Stimulated activated memory B cell treated with anti-CD40 and anti-IgM and Interleukin-4, amounts not matched to agents 10 μg/mL and 1 μg/mL and 100 μg/mL, for 72 hours (primary cell): ENCODE measurements at regions not wholly inside any gene's neighbourhood (a gene's known extent, or its start where the extent isn't known, plus 50 kb on each side); places are given as distances from the start of the nearest gene placed in this dataset.

ENCODE experiments used
- ATAC-seq: fragments of 150-1000 bp; cut with Tn5 transposase; 2 replicates; pipeline ENCODE4 v1.10.0; 2021
- H3K27ac Mint-ChIP-seq: one replicate; pipeline ENCODE4 v1.8.0; 2022; ENCODE audit warnings: mild to moderate bottlenecking, mixed read lengths
- H3K27me3 Mint-ChIP-seq: one replicate; pipeline ENCODE4 v1.8.0; 2022; ENCODE audit warnings: mixed read lengths
- H3K36me3 Mint-ChIP-seq: one replicate; pipeline ENCODE4 v1.8.0; 2022; ENCODE audit warnings: mixed read lengths
- H3K4me1 Mint-ChIP-seq: one replicate; pipeline ENCODE4 v1.8.0; 2022; ENCODE audit warnings: mixed read lengths
- H3K4me3 Mint-ChIP-seq: one replicate; pipeline ENCODE4 v1.8.0; 2022; ENCODE audit warnings: mild to moderate bottlenecking, moderate library complexity, mixed read lengths
- H3K9me3 Mint-ChIP-seq: one replicate; pipeline ENCODE4 v1.8.0; 2022; ENCODE audit warnings: mixed read lengths

GRCh38 chr4:111666826-111667360 is 478.4 kb upstream of the FAM241A start:
- no peak overlapping the region for H3K4me3 Mint-ChIP-seq
- peaks cover 3% of the 10 kb centered on the region for H3K9me3 Mint-ChIP-seq
- peaks cover 7% of the 10 kb centered on the region for H3K27me3 Mint-ChIP-seq
- no peak for ATAC-seq
- no peak overlapping the region for H3K27ac Mint-ChIP-seq
- no peaks in the 10 kb centered on the region for H3K36me3 Mint-ChIP-seq
- H3K4me1 Mint-ChIP-seq: no peaks in the 10 kb centered on the region

DNA sequence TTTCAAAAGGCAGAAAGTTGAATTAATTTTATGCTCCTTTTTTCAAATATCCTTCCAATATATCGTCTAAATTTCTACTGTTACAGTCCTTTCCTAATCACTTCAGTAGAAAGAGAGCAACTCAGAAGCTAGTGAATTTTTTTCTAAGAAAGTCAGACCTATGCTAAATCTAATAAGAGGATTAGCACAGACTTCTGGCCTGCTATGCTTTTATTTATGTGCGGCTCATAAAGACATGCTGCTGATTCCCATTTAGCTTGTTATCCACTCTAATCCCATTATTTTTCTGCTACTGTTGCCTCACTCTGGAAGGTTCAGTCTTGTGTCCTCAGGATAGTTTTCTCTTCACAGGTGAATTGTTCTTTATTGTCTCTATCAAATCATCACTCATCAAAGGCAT is 473.5 kb upstream of the FAM241A start:
- no peak for ATAC-seq
- Mint-ChIP-seq H3K36me3 (no peaks in the 10 kb centered on the region), H3K27me3 (no peaks in the 10 kb centered on the region), H3K4me3 (no peak overlapping the region), H3K9me3 (no peaks in the 10 kb centered on the region), H3K27ac (no peak overlapping the region), H3K4me1 (no peaks in the 10 kb centered on the region)

- Mint-ChIP-seq H3K9me3 (no peaks in the 10 kb centered on the region), H3K4me1 (no peaks in the 10 kb centered on the region), H3K27me3 (no peaks in the 10 kb centered on the region), H3K4me3 (no peak overlapping the region), H3K36me3 (no peaks in the 10 kb centered on the region), H3K27ac (no peak overlapping the region)
- ATAC-seq: no peak
These were observed 469.5 kb upstream of the FAM241A start for GRCh38 chr4:111675746-111676145.

DNA sequence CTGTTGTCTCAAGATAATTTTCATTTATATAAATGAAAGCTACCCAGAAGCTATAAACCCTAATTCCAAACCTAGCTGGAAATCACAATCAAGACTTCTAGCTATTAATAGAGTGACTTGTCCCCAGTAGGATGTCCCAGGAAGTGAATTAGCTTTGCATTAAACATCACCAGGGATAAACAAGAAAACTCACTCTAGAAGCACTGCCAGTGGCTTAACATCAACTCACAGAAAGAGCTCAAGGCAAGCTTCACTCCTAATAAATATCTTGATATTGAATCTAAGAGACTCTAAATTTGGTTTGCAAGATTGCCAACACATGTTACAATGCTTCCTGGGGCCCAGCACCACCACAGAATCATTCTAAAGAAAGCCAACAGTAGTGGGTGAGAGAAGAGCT is 468.7 kb upstream of the FAM241A start:
- Mint-ChIP-seq H3K9me3 (no peaks in the 10 kb centered on the region), H3K4me3 (no peak overlapping the region), H3K27ac (no peak overlapping the region)

GRCh38 chr4:111678479-111678878 is 466.8 kb upstream of the FAM241A start:
- no peaks in the 10 kb centered on the region for H3K4me1 Mint-ChIP-seq

More for the DNA sequence above, 468.7 kb upstream of the FAM241A start:
- ATAC-seq: no peak
- H3K27me3 Mint-ChIP-seq: no peaks in the 10 kb centered on the region
- no peaks in the 10 kb centered on the region for H3K4me1 Mint-ChIP-seq
- H3K36me3 Mint-ChIP-seq: no peaks in the 10 kb centered on the region

DNA sequence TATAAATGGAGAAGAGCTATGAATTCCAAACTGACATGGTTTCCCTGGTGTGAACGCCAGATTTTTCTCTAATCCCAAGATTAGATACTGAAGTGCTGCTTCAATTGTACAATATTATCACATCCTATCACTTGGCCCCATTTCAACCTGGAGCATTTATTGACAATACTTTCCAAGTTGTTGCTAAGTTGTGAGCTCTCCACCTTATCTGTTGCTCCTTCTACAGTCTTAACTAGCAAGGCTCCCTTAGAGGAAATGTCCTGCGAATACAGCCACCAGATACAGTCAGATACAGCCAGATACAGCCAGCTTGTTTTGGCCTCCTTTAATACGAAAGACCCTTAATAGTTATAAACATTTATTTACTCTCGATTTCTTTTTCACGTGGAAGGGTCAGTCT is 466.3 kb upstream of the FAM241A start:
- H3K9me3 Mint-ChIP-seq: no peaks in the 10 kb centered on the region
- H3K4me1 Mint-ChIP-seq: no peaks in the 10 kb centered on the region
- peaks cover 4% of the 10 kb centered on the region for H3K27me3 Mint-ChIP-seq
- no peak overlapping the region for H3K4me3 Mint-ChIP-seq
- no peak for ATAC-seq
- H3K27ac Mint-ChIP-seq: no peak overlapping the region
- H3K36me3 Mint-ChIP-seq: no peaks in the 10 kb centered on the region

More at GRCh38 chr4:111678479-111678878, 466.8 kb upstream of the FAM241A start:
- Mint-ChIP-seq H3K27ac (no peak overlapping the region), H3K27me3 (no peaks in the 10 kb centered on the region), H3K9me3 (no peaks in the 10 kb centered on the region), H3K36me3 (no peaks in the 10 kb centered on the region), H3K4me3 (no peak overlapping the region)
- ATAC-seq: no peak

GRCh38 chr4:111681270-111681669 is 464.0 kb upstream of the FAM241A start:
- H3K9me3 Mint-ChIP-seq: no peaks in the 10 kb centered on the region
- no peak overlapping the region for H3K27ac Mint-ChIP-seq
- no peaks in the 10 kb centered on the region for H3K4me1 Mint-ChIP-seq
- no peak for ATAC-seq
- no peak overlapping the region for H3K4me3 Mint-ChIP-seq
- peaks cover 9% of the 10 kb centered on the region for H3K27me3 Mint-ChIP-seq
- H3K36me3 Mint-ChIP-seq: no peaks in the 10 kb centered on the region

DNA sequence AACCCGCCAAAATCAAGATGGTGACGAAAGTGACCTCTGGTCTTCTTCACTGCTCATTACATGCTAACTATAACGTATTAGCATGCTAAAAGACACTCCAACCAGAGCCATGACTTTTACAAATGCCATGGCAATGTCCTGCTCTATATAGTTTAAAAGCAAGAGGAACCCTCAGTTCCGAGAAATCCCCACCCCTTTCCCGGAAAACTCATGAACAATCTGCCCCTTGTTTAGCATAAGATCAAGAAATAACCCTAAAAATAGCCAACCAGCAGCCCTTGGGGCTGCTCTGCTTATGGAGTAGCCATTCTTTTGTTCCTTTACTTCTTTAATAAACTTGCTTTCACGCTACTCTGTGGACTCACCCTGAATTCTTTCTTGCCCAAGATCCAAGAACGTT is 463.5 kb upstream of the FAM241A start:
- H3K4me3 Mint-ChIP-seq: no peak overlapping the region
- no peaks in the 10 kb centered on the region for H3K36me3 Mint-ChIP-seq
- no peak overlapping the region for H3K27ac Mint-ChIP-seq
- ATAC-seq: no peak
- no peaks in the 10 kb centered on the region for H3K9me3 Mint-ChIP-seq
- peaks cover 9% of the 10 kb centered on the region for H3K27me3 Mint-ChIP-seq
- H3K4me1 Mint-ChIP-seq: no peaks in the 10 kb centered on the region

GRCh38 chr4:111685205-111685604 is 460.0 kb upstream of the FAM241A start:
- Mint-ChIP-seq H3K4me3 (no peak overlapping the region), H3K36me3 (no peaks in the 10 kb centered on the region), H3K27ac (no peak overlapping the region), H3K9me3 (no peaks in the 10 kb centered on the region), H3K27me3 (peaks cover 9% of the 10 kb centered on the region), H3K4me1 (no peaks in the 10 kb centered on the region)
- ATAC-seq: no peak

GRCh38 chr4:111689214-111689613 is 456.0 kb upstream of the FAM241A start:
- no peaks in the 10 kb centered on the region for H3K36me3 Mint-ChIP-seq
- no peak overlapping the region for H3K27ac Mint-ChIP-seq
- no peaks in the 10 kb centered on the region for H3K4me1 Mint-ChIP-seq
- peaks cover 3% of the 10 kb centered on the region for H3K27me3 Mint-ChIP-seq
- peaks cover 3% of the 10 kb centered on the region for H3K9me3 Mint-ChIP-seq
- ATAC-seq: no peak
- no peak overlapping the region for H3K4me3 Mint-ChIP-seq

- Mint-ChIP-seq H3K9me3 (peaks cover 3% of the 10 kb centered on the region), H3K4me1 (no peaks in the 10 kb centered on the region), H3K27ac (no peak overlapping the region), H3K27me3 (no peaks in the 10 kb centered on the region), H3K36me3 (no peaks in the 10 kb centered on the region), H3K4me3 (no peak overlapping the region)
- ATAC-seq: no peak
These were observed 455.5 kb upstream of the FAM241A start for GRCh38 chr4:111689731-111690130.

DNA sequence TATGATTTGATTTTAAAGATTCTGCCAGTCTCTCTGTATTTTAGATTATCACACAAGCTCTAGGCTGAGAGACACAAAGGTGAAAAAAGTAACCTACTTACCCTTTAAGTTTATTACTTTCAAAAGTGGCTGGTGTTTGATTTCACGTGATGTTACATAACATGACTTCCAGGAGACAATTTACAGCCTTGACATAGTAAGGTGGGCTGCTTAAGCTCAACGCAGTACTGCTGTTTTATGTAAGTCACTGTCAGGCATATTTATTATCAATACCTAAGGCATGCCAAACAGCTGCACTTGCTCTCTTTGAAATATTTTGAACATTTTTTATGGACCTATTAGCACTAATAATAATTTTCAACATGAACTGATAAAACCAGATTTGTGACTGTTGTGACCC is 451.5 kb upstream of the FAM241A start:
- ATAC-seq: no peak
- Mint-ChIP-seq H3K9me3 (peaks cover 3% of the 10 kb centered on the region), H3K27me3 (no peaks in the 10 kb centered on the region), H3K27ac (no peak overlapping the region), H3K36me3 (no peaks in the 10 kb centered on the region), H3K4me3 (no peak overlapping the region), H3K4me1 (no peaks in the 10 kb centered on the region)

- Mint-ChIP-seq H3K27ac (no peak overlapping the region), H3K27me3 (no peaks in the 10 kb centered on the region), H3K4me1 (no peaks in the 10 kb centered on the region), H3K36me3 (no peaks in the 10 kb centered on the region), H3K9me3 (peaks cover 3% of the 10 kb centered on the region), H3K4me3 (no peak overlapping the region)
- no peak for ATAC-seq
These were observed 449.6 kb upstream of the FAM241A start for GRCh38 chr4:111695677-111696076.

DNA sequence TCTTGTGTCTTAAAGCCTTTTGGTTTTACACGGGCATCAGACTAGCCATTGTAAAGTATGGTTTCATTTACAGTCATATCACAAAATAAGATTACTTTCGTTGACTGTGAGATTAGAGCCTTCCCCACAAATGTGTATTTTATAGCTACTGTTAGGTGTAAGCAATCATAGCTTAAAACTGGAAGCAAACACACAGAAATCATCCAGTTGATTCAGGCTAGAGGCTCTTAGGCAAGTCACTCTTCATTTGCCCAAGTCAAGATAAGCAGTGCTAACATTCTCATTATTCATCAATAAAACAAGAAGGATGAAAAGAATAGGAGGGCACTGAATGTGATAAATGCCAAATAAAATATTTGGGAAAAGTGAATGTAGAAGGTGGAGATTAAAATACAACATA is 448.7 kb upstream of the FAM241A start:
- no peaks in the 10 kb centered on the region for H3K27me3 Mint-ChIP-seq
- H3K36me3 Mint-ChIP-seq: no peaks in the 10 kb centered on the region
- ATAC-seq: no peak
- H3K9me3 Mint-ChIP-seq: peaks cover 3% of the 10 kb centered on the region
- no peaks in the 10 kb centered on the region for H3K4me1 Mint-ChIP-seq
- H3K4me3 Mint-ChIP-seq: no peak overlapping the region
- no peak overlapping the region for H3K27ac Mint-ChIP-seq

DNA sequence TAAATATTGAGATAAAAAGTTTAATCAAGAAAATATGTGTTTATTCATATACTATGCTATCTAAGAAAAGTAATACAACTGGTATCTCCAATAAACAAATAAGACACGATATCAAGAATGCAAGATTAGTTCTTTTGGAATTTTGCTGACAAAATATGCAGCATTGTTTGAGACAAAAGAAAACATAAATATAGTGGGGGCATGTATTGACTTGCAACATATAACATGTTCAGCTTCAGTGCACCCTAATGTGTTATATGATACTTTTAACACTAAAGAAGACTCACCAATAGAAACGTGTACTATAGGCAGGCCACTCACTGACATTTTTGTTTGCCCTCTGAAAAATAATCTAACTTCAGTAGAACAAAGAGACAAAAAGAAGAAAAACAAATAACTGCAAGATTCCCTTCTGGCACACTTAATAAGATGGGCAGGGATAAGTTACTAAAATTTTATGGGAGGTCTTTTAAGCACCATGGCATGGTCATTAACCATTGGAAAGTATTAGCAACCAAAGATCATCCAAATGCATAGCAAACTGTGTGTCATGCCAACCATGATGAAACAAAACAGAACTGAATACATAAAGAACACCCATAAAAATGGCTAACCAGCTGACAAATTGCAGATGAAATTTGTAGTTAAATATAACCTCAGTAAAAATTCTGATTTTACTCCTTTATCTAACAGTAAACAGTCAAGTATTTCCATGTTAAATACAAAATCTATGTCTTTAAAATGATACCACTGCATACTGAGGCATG is 447.9 kb upstream of the FAM241A start:
- H3K36me3 Mint-ChIP-seq: no peaks in the 10 kb centered on the region
- no peak overlapping the region for H3K4me3 Mint-ChIP-seq
- no peak overlapping the region for H3K27ac Mint-ChIP-seq
- no peaks in the 10 kb centered on the region for H3K27me3 Mint-ChIP-seq
- no peaks in the 10 kb centered on the region for H3K4me1 Mint-ChIP-seq
- ATAC-seq: no peak
- H3K9me3 Mint-ChIP-seq: no peaks in the 10 kb centered on the region

- ATAC-seq: no peak
These were observed 446.9 kb upstream of the FAM241A start for GRCh38 chr4:111698361-111698760.

More at GRCh38 chr4:111698361-111698760, 446.9 kb upstream of the FAM241A start:
- no peak overlapping the region for H3K4me3 Mint-ChIP-seq
- no peaks in the 10 kb centered on the region for H3K27me3 Mint-ChIP-seq
- H3K27ac Mint-ChIP-seq: no peak overlapping the region
- H3K9me3 Mint-ChIP-seq: no peaks in the 10 kb centered on the region
- no peaks in the 10 kb centered on the region for H3K36me3 Mint-ChIP-seq
- no peaks in the 10 kb centered on the region for H3K4me1 Mint-ChIP-seq
